ENCODE measurements at regions not wholly inside any gene's neighbourhood (a gene's known extent, or its start where the extent isn't known, plus 50 kb on each side); places are given as distances from the start of the nearest gene placed in this dataset.

GRCh38 chr2:10239561-10239967 lies 63.1 kb upstream of the HPCAL1 start:
- TF ChIP-seq POLR2A (IDR thresholded peaks at IDR 0.05) (no peak), CTCF (IDR thresholded peaks at IDR 0.05) (no peak), POLR2AphosphoS5 (IDR thresholded peaks at IDR 0.05; ENCODE audit: insufficient read depth in 1 of 2, low read depth in 1 of 2) (no peak)
